GM19324 (cell line): ENCODE measurements at regions not wholly inside any gene's neighbourhood (a gene's known extent, or its start where the extent isn't known, plus 50 kb on each side); places are given as distances from the start of the nearest gene placed in this dataset.

Experiments
- ATAC-seq: cut with Tn5 transposase; IDR thresholded peaks from one replicate; pipeline ENCODE4 v1.9.1; 2021; ENCODE audit warnings: mild to moderate bottlenecking, moderate library complexity; ENCODE audit not compliant: unreplicated experiment, low FRiP score

DNA sequence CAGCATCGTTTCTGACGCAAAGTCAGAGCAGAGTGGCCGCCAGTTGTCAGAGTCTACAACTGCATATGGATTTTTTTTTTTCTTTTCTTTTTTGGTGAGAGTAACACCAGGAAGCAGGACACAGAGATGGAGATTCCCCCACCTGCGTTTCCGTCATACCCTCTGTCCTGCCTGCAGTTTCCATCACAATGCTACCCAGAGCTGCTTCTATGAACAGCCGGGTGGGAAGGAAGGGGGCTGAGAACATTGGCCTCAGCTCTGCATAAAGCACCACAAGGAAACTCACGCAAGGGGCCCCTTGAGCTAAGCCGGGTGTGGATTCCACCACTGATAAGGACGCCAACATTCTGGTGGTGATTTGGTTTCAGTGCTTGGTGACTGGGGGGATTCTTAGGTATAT is 183.5 kb upstream of the AFDN start:
- no peak for ATAC-seq

DNA sequence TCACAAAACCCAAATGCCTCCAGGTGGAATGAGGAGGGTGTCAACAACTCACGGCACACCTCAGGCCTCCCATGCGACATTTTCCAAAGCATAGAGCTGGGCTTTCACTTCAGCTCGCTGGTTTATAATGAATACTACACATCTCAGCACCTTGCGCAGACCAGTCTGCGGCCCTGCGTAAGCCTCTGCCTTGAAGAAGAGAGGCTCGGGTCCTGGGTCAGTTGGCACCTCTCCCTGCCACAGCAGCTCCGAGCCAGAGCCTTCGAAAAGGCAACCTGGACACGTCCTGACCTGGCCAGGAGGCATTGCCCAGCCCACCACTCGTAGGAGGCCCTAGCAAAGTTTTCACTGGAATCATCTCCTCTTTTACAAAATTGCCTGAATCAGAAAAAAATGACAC is 183.0 kb upstream of the AFDN start:
- ATAC-seq: no peak

DNA sequence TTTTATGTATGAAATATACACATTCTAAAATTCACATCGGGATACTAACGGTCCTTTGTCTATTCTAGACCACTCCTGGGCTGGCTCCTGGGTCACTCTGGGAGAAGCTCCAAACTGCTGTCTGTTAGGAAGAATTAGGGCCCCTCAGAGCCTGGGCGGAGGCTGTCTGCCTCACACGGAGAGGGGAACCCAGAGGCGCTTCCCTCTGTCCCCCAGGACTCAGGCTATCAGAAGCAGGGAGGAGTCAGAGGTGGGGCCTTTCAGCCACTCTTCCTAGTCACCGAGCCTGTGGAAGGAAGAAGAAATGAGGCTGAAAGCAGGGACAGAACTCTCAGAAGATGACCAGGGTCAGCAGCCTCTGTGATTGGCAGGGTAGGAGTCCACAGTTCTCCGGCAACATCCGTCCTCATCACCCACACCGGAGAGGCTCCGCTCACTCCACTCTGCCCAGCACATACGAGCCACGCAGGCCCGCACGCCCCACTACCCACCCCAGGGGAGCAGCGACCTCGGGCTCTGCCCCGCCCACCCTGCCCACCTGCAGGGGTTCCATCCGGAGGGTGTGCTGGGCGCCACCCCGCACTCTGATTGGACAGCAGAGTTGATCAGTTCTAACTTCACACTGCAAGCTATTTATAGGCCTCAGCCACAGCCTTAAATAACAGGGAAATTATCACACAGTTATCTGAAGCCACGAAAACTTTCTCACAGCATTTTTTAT is 182.1 kb upstream of the AFDN start:
- no peak for ATAC-seq

DNA sequence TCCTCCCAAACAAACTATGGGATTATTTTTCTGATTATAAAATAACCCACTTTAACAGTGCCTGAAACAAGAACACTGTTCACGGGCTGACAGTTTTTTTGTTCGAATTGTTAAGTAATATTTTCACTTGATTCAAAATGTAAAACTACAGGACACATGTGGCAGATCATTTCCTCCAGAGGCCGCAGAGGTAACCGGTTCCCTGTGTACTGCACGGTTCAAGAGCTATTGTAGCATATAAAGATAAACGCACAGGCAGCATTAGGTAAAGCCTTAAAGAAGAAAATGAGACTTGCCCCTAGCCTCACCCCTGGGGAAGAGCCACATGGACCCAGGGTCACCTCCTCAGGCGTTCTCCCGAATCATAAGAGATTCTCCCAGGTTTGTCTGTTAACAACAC is 181.3 kb upstream of the AFDN start:
- ATAC-seq: no peak

DNA sequence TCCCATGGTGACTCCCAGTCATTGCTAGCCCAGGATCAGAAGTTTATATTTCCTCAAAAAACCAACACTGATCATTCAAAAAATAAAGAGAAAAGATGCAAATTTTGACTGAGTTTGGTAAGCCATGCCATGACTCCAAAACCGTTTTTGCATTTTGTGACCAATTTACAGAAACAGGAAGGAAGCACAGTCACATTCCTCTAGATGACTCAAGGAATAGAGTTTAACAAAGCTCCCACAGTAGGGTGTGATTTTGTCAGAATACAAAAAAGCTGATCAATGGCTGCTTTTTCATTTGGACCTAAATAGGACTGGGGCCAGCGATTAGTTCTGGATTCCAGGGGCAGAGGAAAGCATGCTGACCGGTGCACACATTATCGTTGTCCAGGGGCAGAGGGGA is 179.4 kb upstream of the AFDN start:
- ATAC-seq: no peak

DNA sequence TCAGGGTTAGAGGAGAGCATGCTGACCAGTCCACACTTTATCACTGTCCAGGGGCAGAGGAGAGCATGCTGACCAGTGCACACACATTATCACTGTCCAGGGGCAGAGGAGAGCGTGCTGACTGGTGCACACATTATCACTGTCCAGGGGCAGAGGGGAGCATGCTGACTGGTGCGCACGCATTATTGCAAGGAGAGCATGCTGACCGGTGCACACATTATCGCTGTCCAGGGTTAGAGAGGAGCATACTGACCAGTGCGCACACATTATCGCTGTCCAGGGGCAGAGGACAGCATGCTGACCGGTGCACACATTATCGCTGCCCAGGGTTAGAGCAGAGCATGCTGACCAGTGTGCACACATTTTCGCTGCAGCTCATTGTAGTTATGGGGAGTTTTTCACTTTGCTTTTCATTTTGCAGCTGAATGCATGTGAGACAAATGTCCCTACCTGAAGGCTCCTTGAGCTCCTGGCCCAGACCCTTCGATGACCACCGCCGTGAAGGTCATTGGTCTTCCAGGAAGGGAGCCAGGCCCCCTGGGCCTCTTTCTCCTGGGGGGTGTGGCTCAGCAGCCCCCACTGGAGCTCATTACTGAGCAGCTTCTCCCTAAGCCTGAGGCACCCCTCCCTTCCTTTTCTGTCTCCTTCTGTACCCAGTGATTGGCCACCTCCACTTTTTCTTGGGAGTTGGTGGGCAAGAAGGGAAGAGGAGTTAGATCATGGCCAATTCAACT is 178.8 kb upstream of the AFDN start:
- no peak for ATAC-seq

DNA sequence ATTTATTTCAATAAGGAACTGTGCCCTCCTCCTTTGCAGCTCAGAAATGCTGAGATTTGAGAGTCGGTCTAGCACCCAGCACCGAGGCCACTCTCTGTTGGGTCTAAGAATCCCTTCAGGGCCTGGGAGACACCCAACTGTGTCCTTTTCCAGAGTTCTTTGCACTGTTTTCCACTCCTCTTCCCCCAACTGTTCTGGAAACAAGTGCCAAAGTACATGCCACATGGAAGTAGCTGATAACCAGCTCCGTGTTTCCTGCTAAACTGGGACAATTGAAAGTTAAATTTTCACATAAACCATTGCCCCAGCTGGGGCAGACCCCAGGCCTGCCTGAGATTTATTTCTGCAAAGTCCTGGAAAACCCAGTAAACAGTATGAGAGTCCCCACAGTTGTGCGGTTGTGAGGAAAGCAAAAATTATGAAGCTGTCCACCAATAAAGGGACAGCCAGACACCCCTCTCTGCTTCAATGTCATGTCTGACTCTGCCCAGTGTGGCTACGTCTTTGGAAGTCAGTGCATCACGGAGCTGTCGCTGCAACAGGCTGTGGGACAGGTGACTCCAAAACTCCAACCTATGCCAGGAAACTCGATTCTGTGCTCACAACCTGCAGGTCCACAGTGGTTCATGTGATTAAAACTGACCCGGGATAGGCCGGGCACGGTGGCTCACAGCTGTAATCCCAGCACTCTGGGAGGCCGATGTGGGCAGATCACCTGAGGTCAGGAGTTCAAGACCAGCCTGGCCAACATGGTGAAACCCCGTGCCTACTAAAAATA is 178.0 kb upstream of the AFDN start:
- ATAC-seq: no peak

DNA sequence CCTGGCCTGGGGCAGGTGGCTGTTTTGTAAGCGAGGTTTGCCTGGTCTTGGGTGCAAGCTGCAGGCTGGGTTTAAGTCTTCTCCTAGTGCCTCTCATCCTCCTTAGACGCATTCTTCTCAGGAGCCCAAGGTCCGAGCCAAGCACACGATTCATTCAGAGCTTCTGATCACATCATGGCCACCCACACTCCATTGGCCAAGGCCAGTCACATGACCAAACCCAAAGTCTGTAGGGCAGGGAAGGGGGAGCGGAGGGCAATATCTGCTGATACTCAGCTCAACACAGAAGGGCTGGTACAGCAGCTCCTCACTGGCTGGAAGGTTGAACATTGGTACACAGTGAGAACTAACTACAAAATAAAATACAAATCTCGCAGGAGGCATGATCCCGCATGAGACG is 177.2 kb upstream of the AFDN start:
- ATAC-seq: no peak

DNA sequence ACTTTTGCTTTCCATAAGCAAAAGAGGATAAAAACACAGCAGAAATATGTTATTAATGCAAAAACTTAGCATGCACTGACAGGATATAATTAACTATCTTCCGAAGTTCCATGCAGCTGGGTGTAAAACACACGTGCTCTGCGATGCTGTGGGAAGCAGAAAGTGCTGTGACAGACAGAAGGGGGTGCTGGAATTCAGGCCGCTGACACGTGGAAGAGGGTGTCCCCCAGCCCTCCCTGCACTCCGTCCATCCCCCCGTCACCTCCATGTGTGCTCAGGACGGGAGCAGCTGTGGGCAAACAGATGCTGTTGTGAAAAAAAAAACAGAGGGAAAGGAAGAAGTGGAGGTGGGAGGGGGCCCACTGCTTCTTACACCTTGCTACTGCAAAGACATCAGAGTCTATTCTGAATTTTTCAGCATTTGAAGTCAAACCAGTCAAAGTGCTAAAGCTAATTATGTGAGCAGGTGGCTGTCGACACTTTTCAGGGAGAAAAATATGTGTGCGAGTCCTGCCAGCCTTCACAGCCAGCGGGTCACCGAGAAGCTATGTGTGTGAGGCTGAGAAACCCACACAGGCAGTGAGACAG is 175.9 kb upstream of the AFDN start:
- no peak for ATAC-seq

DNA sequence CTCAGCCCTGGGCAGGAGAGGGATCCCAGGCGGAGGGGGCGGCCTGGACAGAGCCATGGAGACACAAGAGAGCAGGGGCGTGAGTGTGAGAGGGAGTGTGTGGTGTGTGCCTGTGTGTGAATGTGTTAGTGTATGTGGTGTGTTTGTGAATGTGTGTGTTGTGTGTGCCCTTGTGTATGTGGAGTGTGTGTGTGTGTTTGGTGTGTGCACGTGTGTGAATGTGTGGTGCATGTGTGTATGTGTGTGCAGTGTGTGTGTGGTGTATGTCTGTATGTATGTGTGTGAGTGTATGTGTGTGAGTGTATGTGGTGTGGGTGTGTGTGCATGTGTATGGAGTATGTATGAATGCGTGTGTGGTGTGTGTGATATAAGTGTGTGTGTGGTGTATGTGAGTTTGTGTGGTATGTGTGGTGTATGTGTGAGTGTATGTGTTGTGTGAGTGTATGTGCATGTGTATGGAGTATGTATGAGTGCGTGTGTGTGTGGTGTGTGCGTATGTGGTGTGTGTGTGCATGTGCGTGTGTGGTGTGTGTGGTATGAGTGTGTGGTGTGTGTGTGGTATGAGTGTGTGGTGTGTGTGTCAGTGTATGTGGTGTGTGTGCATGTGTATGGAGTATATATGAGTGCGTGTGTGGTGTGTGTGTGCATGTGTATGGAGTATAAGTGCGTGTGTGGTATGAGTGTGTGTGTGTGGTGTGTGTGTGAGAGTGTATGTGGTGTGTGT is 175.2 kb upstream of the AFDN start:
- no peak for ATAC-seq

DNA sequence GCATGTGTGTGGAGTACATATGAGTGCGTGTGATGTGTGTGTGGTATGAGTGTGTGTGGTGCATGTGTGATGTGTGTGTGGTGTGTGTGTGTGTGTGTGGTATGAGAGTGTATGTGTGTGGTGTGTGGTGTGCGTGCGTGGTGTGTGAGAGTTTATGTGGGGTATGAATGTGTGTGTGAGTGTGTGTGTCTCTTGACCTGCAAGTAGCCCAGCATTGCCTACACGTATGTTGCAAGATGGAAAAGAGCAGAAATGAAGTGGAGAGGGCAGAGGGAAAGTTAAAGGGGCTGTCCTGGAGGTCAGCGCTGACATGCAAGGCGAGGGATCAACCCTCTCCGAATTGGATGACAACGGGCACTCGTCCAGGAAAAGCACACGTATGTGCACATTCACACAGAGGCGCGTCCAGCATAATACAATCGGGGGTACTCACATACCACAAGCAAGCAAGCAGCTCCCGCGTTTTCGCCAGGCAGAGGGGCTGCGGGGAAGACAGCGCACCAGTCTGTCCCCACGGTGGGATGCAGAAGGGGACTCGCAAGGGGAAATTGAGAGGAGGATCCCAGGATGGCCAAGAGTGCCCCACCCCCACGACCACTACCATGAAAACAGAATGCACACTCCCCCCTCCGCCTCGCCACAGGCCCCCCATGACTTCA is 174.5 kb upstream of the AFDN start:
- no peak for ATAC-seq

DNA sequence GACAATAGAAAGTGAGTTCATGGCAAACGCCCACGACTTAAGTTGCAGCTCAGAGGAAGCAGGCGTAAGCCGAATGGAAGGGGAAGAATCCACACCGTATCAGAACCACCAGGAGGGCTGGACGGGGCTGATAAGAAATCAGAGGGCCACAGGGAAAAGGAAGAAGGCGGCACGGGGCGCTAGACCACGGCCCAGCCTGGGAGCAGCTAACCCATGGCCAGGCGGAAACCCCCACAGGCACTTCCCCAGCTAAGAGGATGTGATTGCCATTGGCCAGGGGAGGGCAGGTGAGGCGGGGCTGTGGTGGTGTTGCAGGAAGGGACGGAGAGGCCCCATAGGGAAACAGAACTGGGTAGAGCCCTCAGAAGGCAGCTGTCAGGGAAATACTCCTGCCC is 174.0 kb upstream of the AFDN start:
- no peak for ATAC-seq

DNA sequence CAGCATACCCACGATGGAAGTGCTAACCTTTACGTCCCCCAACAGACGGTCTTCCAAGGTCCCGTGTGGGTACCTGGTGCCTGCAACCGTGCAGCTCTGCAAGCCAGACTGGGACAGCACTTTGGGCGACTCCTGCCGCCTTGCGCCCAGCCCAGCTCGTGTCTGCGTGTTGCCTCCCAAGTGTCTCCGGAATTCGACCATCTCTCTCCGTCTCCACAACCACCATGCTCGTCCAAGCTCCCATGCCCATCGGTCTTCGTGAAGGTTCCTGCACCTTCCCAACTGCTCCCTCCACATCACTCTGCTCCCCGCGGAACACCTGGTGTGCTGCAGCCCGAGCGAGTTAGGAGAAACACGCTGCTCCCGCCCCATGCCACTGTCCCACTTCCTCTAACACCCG is 173.2 kb upstream of the AFDN start:
- no peak for ATAC-seq

DNA sequence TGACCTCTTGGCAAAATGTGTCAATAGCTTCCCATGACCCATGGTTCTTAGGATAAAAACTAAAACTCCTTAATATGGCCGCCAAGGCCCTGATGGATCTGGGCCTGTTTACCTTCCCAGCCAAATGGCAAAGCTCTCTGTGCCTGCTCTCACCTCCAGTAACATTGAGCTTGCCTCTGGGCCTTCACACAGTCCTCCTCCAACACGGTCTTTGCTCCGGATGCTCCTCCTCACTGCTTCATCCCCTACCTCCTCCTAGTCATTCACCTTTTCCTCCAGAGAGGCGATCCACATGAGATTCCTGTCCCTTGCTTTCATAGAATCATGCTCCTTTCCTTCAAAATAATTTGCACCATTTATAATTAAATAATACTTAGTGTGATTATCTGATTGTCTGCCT is 172.3 kb upstream of the AFDN start:
- no peak for ATAC-seq

DNA sequence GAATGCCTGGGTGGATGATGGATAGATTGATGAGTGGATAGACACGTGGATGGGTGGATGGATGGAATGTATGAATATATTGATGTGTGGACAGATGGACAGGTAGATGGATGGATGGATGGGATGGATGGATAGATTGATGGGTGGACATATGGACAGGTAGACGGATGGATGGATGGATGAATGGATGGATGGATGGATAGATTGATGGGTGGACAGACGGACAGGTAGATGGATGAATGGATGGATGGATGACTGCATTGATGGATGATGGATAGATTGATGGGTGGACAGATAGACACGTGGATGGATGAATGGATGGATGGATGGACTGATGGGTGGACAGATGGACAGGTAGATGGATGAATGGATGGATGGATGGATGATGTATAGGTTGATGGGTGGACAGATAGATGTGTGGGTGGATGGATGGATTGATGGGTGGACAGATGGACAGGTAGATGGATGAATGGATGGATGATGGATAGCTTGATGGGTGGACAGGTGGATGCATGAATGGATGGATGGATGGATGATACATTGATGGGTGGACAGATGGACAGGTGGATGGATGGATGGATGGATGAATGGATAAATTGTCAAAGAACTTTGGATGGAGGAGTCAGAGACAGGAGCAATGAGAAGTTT is 171.4 kb upstream of the AFDN start:
- ATAC-seq: no peak

DNA sequence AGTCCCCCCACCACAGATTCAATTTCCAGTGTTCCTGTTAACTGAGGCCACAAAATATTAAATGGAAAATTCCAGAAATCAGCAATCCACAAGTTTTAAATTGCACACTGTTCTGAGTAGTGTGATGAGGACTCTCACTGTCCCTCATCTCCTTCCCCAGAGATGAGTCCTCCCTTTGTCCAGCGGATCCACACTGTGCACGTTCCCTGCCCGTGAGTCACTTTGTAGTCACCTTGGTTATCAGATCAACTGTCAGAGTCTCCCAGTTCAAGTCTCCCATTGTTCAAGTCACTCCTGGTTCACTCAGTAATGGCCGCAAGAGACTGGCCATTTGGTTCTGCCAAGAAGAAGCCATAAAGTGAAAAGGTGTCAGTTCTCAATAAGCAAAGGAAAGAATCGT is 168.6 kb upstream of the AFDN start:
- ATAC-seq: no peak

DNA sequence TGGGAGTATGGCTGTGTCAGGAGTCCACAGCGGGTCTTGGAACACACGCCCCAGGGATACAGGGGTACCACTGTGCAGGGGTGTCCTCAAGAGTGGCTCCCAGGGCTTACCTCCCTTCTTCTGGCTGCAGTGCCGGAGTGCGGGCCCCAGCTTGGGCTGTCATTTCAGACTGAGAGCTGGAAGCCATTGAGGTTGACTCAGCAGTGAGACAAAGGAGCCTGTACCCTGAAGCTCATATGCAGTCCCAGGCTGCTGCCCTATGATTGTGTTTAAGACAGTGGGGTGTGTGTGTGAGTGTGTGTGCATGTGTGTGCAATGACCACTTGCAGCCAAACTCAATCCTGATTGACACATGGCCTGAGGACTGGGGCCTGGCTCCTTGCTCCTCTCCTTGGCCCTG is 167.7 kb upstream of the AFDN start:
- no peak for ATAC-seq

DNA sequence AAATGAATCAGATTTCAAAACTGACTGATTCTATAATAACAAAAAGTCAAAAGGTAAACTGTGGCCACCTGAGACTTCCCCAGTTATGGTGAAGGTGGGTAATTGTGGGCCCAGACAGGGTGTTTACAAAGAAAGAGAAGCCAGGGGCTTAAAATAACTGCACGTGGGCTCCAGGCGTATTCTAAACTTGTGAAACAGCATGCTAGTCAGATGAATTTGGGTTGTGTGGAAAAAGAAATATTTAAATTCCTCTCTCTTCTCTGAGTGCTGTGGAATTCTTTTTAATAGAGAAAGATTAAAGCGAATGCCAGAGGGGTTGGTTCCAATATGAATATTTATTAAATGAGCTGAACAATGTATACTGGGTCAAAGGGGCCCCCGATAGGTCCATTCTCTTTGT is 166.3 kb upstream of the AFDN start:
- ATAC-seq: no peak

DNA sequence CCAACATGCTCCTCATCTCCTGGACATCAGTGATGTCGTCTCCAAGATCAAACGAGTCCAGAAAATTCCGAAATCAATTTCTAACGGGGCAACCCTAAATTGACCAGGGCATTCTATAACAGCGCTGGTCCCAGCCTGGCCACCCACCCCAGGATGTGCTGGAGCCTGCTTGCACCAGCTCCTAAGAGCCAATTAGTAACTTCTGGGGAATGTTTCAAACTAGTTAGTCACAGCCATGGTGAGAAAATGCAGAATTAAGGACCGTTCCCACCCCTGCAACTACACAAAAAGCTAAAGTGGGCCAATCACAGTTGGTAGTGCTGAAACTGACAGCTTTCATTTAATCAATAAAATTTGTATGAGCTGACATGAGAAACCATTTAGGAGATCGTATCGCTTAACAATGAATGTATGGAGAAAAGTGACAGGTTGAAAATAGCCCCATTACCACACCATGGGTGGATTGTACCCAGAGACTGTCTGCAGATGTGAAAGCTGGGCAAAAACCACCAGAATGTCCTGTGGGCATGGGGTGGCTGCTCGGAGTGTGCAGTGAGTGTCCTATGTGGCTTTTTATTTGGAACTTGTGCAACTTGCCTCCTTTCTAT is 165.7 kb upstream of the AFDN start:
- ATAC-seq: no peak
